Dendritic cell treated with granulocyte-macrophage colony-stimulating factor and Interleukin-4, amounts not matched to agents 40 ng/mL and 50 ng/mL, for 4 days (primary cell): ENCODE measurements at regions not wholly inside any gene's neighbourhood (a gene's known extent, or its start where the extent isn't known, plus 50 kb on each side); places are given as distances from the start of the nearest gene placed in this dataset.

ENCODE experiments used
- H3K27ac Mint-ChIP-seq: one replicate; pipeline ENCODE4 v1.8.0; 2022; ENCODE audit warnings: mild to moderate bottlenecking, mixed read lengths
- H3K27me3 Mint-ChIP-seq: one replicate; pipeline ENCODE4 v1.8.0; 2022; ENCODE audit warnings: mild to moderate bottlenecking, mixed read lengths
- H3K36me3 Mint-ChIP-seq: one replicate; pipeline ENCODE4 v1.8.0; 2022; ENCODE audit warnings: low read depth, mixed read lengths
- H3K4me1 Mint-ChIP-seq: one replicate; pipeline ENCODE4 v1.8.0; 2022; ENCODE audit warnings: low read depth, mixed read lengths
- H3K4me3 Mint-ChIP-seq: one replicate; pipeline ENCODE4 v1.8.0; 2022; ENCODE audit warnings: mild to moderate bottlenecking, moderate library complexity, mixed read lengths
- H3K9me3 Mint-ChIP-seq: one replicate; pipeline ENCODE4 v1.8.0; 2022; ENCODE audit warnings: mixed read lengths
- intact Hi-C: fragments of 100-400 bp; cut with micrococcal nuclease; formaldehyde crosslinking; loops from one replicate; pipeline ENCODE4 v1.15.0; 2022

GRCh38 chr13:40328091-40328490 lies 338.4 kb downstream of the FOXO1 start:
- no peaks in the 10 kb centered on the region for H3K36me3 Mint-ChIP-seq
- peaks cover 8% of the 10 kb centered on the region for H3K9me3 Mint-ChIP-seq
- H3K4me1 Mint-ChIP-seq, result no peaks in the 10 kb centered on the region
- peaks cover 5% of the 10 kb centered on the region for H3K27me3 Mint-ChIP-seq
- intact Hi-C loops, result no loop called here
- no peak overlapping the region for H3K27ac Mint-ChIP-seq
- no peak overlapping the region for H3K4me3 Mint-ChIP-seq

GRCh38 chr13:40329781-40330485 lies 336.5 kb downstream of the FOXO1 start:
- intact Hi-C loops, result no loop called here
- Mint-ChIP-seq H3K4me1 (no peaks in the 10 kb centered on the region), H3K27ac (no peak overlapping the region), H3K4me3 (no peak overlapping the region), H3K9me3 (no peaks in the 10 kb centered on the region), H3K36me3 (no peaks in the 10 kb centered on the region), H3K27me3 (peaks cover 3% of the 10 kb centered on the region)

GRCh38 chr13:40330950-40331349 lies 335.5 kb downstream of the FOXO1 start:
- intact Hi-C loops, result no loop called here
- Mint-ChIP-seq H3K27ac (no peak overlapping the region), H3K9me3 (no peaks in the 10 kb centered on the region), H3K4me1 (no peaks in the 10 kb centered on the region), H3K36me3 (no peaks in the 10 kb centered on the region), H3K4me3 (no peak overlapping the region), H3K27me3 (peaks cover 1% of the 10 kb centered on the region)

GRCh38 chr13:40331802-40332201 lies 334.6 kb downstream of the FOXO1 start:
- intact Hi-C loops, result no loop called here
- Mint-ChIP-seq H3K27me3 (peaks cover 1% of the 10 kb centered on the region), H3K36me3 (no peaks in the 10 kb centered on the region), H3K4me1 (no peaks in the 10 kb centered on the region), H3K9me3 (no peaks in the 10 kb centered on the region), H3K4me3 (no peak overlapping the region), H3K27ac (no peak overlapping the region)

- peaks cover 1% of the 10 kb centered on the region for H3K27me3 Mint-ChIP-seq
- intact Hi-C loops, result no loop called here
- peaks cover 8% of the 10 kb centered on the region for H3K4me1 Mint-ChIP-seq
- no peaks in the 10 kb centered on the region for H3K36me3 Mint-ChIP-seq
- no peaks in the 10 kb centered on the region for H3K9me3 Mint-ChIP-seq
- H3K4me3 Mint-ChIP-seq, result no peak overlapping the region
- H3K27ac Mint-ChIP-seq, result no peak overlapping the region
These were observed 333.2 kb downstream of the FOXO1 start for GRCh38 chr13:40333226-40333625.

GRCh38 chr13:40334031-40334430 lies 332.4 kb downstream of the FOXO1 start:
- Mint-ChIP-seq H3K4me3 (no peak overlapping the region), H3K36me3 (no peaks in the 10 kb centered on the region), H3K4me1 (peaks cover 10% of the 10 kb centered on the region), H3K9me3 (no peaks in the 10 kb centered on the region), H3K27ac (no peak overlapping the region), H3K27me3 (peaks cover 1% of the 10 kb centered on the region)
- intact Hi-C loops, result no loop called here

- Mint-ChIP-seq H3K27me3 (peaks cover 1% of the 10 kb centered on the region), H3K4me3 (no peak overlapping the region), H3K9me3 (no peaks in the 10 kb centered on the region), H3K36me3 (no peaks in the 10 kb centered on the region), H3K4me1 (peaks cover 10% of the 10 kb centered on the region), H3K27ac (no peak overlapping the region)
- intact Hi-C loops, result no loop called here
These were observed 331.8 kb downstream of the FOXO1 start for GRCh38 chr13:40334616-40335015.

GRCh38 chr13:40336228-40337221 lies 329.9 kb downstream of the FOXO1 start:
- intact Hi-C loops, result no loop called here
- Mint-ChIP-seq H3K27ac (no peak overlapping the region), H3K4me3 (no peak overlapping the region), H3K27me3 (peaks cover 3% of the 10 kb centered on the region), H3K4me1 (peaks cover 10% of the 10 kb centered on the region), H3K9me3 (no peaks in the 10 kb centered on the region), H3K36me3 (no peaks in the 10 kb centered on the region)

- peaks cover 10% of the 10 kb centered on the region for H3K4me1 Mint-ChIP-seq
- H3K36me3 Mint-ChIP-seq, result no peaks in the 10 kb centered on the region
- peaks cover 8% of the 10 kb centered on the region for H3K27me3 Mint-ChIP-seq
- H3K9me3 Mint-ChIP-seq, result no peaks in the 10 kb centered on the region
- H3K27ac Mint-ChIP-seq, result no peak overlapping the region
- intact Hi-C loops, result no loop called here
- no peak overlapping the region for H3K4me3 Mint-ChIP-seq
These were observed 328.8 kb downstream of the FOXO1 start for GRCh38 chr13:40337651-40338050.

GRCh38 chr13:40338217-40338616 lies 328.2 kb downstream of the FOXO1 start:
- H3K4me3 Mint-ChIP-seq, result no peak overlapping the region
- peaks cover 12% of the 10 kb centered on the region for H3K27me3 Mint-ChIP-seq
- H3K27ac Mint-ChIP-seq, result no peak overlapping the region
- no peaks in the 10 kb centered on the region for H3K36me3 Mint-ChIP-seq
- H3K4me1 Mint-ChIP-seq, result peaks cover 10% of the 10 kb centered on the region
- H3K9me3 Mint-ChIP-seq, result no peaks in the 10 kb centered on the region
- intact Hi-C loops, result no loop called here

- H3K4me3 Mint-ChIP-seq, result no peak overlapping the region
- no peaks in the 10 kb centered on the region for H3K9me3 Mint-ChIP-seq
- intact Hi-C loops, result no loop called here
- H3K36me3 Mint-ChIP-seq, result no peaks in the 10 kb centered on the region
- no peak overlapping the region for H3K27ac Mint-ChIP-seq
- H3K4me1 Mint-ChIP-seq, result peaks cover 10% of the 10 kb centered on the region
- peaks cover 13% of the 10 kb centered on the region for H3K27me3 Mint-ChIP-seq
These were observed 325.9 kb downstream of the FOXO1 start for GRCh38 chr13:40340368-40341095.

GRCh38 chr13:40341096-40341471 lies 325.4 kb downstream of the FOXO1 start:
- H3K27ac Mint-ChIP-seq, result no peak overlapping the region
- H3K4me3 Mint-ChIP-seq, result no peak overlapping the region
- no peaks in the 10 kb centered on the region for H3K36me3 Mint-ChIP-seq
- no peaks in the 10 kb centered on the region for H3K9me3 Mint-ChIP-seq
- intact Hi-C loops, result no loop called here
- H3K27me3 Mint-ChIP-seq, result peaks cover 13% of the 10 kb centered on the region
- peaks cover 10% of the 10 kb centered on the region for H3K4me1 Mint-ChIP-seq

- Mint-ChIP-seq H3K9me3 (no peaks in the 10 kb centered on the region), H3K27me3 (peaks cover 13% of the 10 kb centered on the region), H3K36me3 (no peaks in the 10 kb centered on the region), H3K4me3 (no peak overlapping the region), H3K4me1 (peaks cover 10% of the 10 kb centered on the region), H3K27ac (no peak overlapping the region)
- intact Hi-C loops, result no loop called here
These were observed 324.9 kb downstream of the FOXO1 start for GRCh38 chr13:40341501-40341900.

GRCh38 chr13:40342461-40342860 lies 324.0 kb downstream of the FOXO1 start:
- intact Hi-C loops, result no loop called here
- Mint-ChIP-seq H3K4me3 (no peak overlapping the region), H3K4me1 (peaks cover 10% of the 10 kb centered on the region), H3K9me3 (no peaks in the 10 kb centered on the region), H3K36me3 (no peaks in the 10 kb centered on the region), H3K27me3 (peaks cover 13% of the 10 kb centered on the region), H3K27ac (no peak overlapping the region)
